ENCODE measurements at regions not wholly inside any gene's neighbourhood (a gene's known extent, or its start where the extent isn't known, plus 50 kb on each side); places are given as distances from the start of the nearest gene placed in this dataset.

DNA sequence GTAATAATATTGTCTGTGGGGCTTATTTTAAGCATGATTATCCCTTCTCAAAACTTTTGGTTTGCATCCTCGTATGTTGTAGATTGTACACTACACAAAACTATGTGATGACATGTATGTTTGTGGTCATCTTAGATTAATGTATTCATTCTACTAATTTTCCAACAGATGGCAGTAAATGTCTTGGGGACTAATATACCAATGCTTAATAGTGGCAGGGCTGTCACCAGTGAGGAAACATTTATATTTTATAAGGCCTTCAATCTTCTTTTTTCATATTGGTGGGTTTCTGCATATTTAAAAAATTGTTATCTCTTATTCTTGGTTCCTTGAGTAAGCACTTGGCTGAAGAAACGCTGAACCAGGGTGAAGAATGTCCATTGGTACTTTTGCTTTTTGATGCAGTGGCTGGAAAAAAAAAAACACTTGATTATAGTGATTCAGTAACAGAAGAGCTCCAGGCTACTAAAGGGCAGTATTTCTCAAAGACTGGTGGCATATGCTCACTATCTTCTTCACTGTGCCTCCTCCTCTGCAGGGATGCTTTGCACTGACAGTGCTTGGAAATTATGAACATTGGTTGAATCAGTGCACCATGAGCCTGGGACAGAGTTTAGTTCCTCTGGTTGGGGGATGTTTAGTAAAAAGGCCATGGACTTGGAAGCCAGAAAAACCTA lies 530.3 kb downstream of the RASEF start:
- TF ChIP-seq, protein P1, sequence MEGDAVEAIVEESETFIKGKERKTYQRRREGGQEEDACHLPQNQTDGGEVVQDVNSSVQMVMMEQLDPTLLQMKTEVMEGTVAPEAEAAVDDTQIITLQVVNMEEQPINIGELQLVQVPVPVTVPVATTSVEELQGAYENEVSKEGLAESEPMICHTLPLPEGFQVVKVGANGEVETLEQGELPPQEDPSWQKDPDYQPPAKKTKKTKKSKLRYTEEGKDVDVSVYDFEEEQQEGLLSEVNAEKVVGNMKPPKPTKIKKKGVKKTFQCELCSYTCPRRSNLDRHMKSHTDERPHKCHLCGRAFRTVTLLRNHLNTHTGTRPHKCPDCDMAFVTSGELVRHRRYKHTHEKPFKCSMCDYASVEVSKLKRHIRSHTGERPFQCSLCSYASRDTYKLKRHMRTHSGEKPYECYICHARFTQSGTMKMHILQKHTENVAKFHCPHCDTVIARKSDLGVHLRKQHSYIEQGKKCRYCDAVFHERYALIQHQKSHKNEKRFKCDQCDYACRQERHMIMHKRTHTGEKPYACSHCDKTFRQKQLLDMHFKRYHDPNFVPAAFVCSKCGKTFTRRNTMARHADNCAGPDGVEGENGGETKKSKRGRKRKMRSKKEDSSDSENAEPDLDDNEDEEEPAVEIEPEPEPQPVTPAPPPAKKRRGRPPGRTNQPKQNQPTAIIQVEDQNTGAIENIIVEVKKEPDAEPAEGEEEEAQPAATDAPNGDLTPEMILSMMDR (IDR thresholded peaks at IDR 0.05; ENCODE audit: insufficient read depth, low read length, severe bottlenecking), result no peak
- H3K36me3 ChIP-seq (ENCODE audit: control insufficient read depth, insufficient read depth, low read length), result no peaks in the 10 kb centered on the region
- FAIRE-seq, result no peak
- DNase-seq (ENCODE audit: low read depth), result peak; percentile 48
- H3K27me3 ChIP-seq (ENCODE audit: control insufficient read depth, insufficient read depth, low read length), result no peaks in the 10 kb centered on the region
- no peak overlapping the region for H3K4me3 ChIP-seq (ENCODE audit: low read depth, low read length)

DNA sequence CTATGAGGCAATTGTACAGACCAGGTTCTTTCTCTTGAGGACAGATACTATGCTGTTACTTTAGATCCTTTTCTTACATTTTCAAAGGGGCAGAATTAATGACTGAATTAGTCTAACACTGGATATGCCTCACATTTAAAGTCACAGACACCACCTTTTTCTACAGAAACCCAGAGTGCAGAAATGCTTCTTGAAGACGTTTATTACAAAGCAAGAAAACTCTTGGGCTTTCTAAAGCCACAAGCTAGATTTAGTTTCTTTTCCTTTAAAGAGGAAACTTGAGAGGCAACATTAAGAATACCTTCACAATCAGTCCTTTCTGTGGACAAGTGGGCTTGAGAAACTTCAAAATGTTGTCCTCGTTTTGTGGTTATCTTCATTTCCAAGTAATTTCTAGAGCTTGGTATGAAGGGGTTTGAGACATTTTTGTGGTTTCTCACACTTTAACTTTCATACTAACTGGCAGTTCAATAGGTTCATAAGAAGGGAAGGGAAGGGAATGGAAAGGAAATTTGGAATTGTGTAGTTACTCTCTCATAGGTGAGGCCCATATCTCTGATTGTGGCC lies 527.4 kb downstream of the RASEF start:
- no peak for FAIRE-seq
- no peak for DNase-seq (ENCODE audit: low read depth)
- TF ChIP-seq, protein P1 (IDR thresholded peaks at IDR 0.05; ENCODE audit: insufficient read depth, low read length, severe bottlenecking), result no peak
- Histone ChIP-seq H3K4me3 (ENCODE audit: low read depth, low read length) (no peak overlapping the region), H3K36me3 (ENCODE audit: control insufficient read depth, insufficient read depth, low read length) (no peaks in the 10 kb centered on the region), H3K27me3 (ENCODE audit: control insufficient read depth, insufficient read depth, low read length) (no peaks in the 10 kb centered on the region)

DNA sequence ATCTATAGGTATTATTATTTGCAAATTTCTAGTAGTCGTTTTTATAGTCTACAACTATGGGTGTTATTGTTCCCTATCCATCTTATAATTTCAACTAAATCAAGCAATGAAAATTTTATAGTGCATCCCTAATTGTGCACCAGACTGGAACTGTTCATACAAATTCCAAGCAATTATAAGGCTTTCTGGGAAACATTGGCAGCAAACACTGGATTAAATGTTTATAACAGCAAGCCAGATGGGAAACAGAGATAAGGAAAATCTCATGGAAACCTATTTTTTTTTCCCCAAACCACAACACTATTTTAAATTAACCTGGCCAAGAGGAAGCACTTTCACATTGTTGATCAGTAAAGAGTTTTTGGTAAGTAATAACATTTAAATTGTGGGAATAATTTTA lies 524.3 kb downstream of the RASEF start:
- Histone ChIP-seq H3K36me3 (ENCODE audit: control insufficient read depth, insufficient read depth, low read length) (no peaks in the 10 kb centered on the region), H3K4me3 (ENCODE audit: low read depth, low read length) (no peak overlapping the region), H3K27me3 (ENCODE audit: control insufficient read depth, insufficient read depth, low read length) (no peaks in the 10 kb centered on the region)
- no peak for DNase-seq (ENCODE audit: low read depth)
- no peak for FAIRE-seq
- TF ChIP-seq, protein P1 (IDR thresholded peaks at IDR 0.05; ENCODE audit: insufficient read depth, low read length, severe bottlenecking), result no peak

DNA sequence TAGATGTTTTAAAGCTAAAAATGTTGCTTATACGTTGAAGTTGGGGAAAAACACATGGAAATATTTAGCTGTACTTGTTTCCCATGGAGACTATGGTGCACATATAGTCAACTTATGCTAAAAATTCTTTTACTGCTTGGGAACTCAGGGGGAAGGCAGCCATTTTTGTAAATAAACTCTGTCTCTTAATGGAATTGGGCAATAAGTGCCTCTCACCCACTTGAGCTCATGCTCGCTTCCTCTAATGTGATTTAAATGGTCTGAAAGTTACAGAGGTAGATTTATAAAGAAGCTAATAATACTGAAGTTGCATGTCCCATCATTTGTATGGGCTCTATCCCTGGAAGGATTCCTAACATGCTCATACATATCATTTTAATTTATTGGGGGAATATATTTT lies 523.8 kb downstream of the RASEF start:
- Histone ChIP-seq H3K27me3 (ENCODE audit: control insufficient read depth, insufficient read depth, low read length) (no peaks in the 10 kb centered on the region), H3K4me3 (ENCODE audit: low read depth, low read length) (no peak overlapping the region), H3K36me3 (ENCODE audit: control insufficient read depth, insufficient read depth, low read length) (no peaks in the 10 kb centered on the region)
- FAIRE-seq (no peak), DNase-seq (ENCODE audit: low read depth) (no peak)
- TF ChIP-seq, protein P1 (IDR thresholded peaks at IDR 0.05; ENCODE audit: insufficient read depth, low read length, severe bottlenecking), result no peak

DNA sequence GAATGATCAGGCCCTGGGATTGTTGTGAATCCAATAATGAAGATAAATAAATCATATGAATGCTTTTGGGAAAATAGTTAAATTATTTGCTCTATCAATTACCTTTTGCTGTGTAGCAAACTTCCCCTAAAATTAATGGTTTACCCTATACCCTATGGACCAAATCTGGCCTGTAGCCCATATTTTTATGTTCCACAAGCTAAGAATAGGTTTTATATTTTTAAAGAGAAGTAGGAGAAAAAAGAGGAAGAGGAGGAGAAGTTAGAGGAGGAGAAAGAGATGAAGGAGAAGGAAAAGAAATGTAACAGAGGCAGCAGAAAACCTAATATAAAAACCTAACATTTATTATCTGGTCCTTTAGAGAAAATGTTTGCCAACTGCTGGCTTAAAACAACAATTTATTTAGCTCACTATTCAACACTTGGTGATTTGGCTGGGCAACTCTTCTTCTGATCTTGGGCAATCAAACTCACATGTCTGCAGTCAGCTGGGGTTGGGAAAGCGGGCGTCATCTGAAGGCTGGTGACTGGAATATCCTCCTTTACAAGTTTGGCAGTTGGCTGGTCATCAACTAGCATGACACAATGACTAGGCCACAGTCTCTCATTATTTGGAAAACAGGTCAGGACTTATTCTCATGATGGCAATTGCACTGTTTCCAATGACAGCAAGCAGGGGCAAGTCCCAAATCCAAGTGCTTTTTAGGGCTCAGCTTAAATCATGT lies 522.9 kb downstream of the RASEF start:
- peak; percentile 89 for FAIRE-seq
- Histone ChIP-seq H3K36me3 (ENCODE audit: control insufficient read depth, insufficient read depth, low read length) (no peaks in the 10 kb centered on the region), H3K4me3 (ENCODE audit: low read depth, low read length) (no peak overlapping the region), H3K27me3 (ENCODE audit: control insufficient read depth, insufficient read depth, low read length) (no peaks in the 10 kb centered on the region)
- TF ChIP-seq, protein P1 (IDR thresholded peaks at IDR 0.05; ENCODE audit: insufficient read depth, low read length, severe bottlenecking), result no peak
- peak; percentile 93 for DNase-seq (ENCODE audit: low read depth)

All from bronchial epithelial cell (primary cell).